H4 (cell line): ENCODE measurements at regions not wholly inside any gene's neighbourhood (a gene's known extent, or its start where the extent isn't known, plus 50 kb on each side); places are given as distances from the start of the nearest gene placed in this dataset.
"Not testable (repeated sequence)": the region's sequence is repeated elsewhere in the genome, so short reads cannot be mapped to it uniquely, and the experiment has no call there.

Experiments used
- DNase-seq: peaks from one replicate; pipeline ENCODE4 v3.0.0-alpha.2; 2015; ENCODE audit warnings: low spot score

DNA sequence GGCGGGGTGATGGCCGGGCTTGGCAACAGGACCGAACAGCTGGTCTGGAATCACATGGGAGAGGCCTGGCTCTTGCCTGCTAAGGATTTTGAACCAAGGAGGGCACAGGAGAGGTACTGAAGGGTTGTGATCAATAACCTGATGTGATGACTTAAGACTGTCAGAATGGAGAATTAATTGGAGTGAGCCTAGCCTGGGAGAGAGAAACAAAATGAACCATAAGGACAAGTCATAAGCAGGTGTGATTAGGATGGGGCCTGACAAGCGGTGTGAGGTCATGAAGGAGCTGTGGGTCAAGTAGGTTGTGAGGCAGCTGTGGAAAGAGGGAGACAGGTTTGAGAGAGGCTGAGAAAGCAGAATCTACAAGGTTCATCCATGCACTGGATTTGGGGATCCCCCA, 104.6 kb downstream of the MED10 start:
- DNase-seq: no peak

DNA sequence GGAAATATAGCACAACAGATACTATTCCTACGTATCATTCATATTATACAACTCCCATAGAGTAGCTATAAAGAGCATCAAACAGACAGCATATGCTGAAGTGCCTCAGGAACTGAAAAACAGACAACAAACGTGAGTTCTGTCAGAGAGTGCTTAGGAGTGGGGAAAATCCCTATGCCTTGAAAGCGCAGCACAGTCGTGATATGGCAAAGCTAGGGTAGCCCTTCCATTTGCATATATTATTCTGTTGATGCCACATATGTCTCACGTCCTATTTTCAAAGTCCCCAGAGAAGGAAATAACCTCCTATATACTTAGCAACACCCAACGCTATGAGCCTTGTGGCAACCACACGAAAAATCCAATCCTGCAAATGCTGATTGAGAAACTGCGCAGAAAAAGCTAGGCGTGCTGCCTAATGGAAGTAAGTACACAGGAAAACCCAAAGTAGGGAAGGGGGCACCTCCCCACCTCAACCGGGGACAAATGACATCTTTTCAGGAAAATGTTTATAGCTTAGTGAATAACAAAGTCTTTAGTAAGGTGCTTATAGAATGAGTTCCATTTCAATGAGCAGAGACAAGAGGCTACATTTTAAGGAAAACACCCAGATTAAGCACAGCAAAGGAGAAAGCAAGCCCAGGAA, 105.1 kb downstream of the MED10 start:
- DNase-seq: no peak

DNA sequence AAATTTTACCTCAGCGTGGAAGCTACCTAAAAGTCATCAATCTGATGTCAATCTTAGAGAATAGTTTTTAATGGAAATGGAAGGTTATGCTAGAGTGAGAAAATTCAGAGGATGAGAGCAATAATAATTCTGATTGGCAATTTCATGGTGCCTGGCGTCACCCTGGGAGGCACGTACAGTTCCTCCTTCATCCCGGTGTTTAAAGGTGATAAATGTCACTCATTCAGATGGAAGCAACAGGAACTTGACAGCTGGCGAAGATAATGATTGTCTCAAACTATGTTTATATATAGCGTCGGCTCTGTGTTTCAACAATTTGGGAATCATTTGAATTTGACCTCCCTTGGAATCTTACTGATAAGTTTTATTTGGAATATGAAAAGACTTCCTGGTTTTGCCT, 108.4 kb downstream of the MED10 start:
- no peak for DNase-seq

DNA sequence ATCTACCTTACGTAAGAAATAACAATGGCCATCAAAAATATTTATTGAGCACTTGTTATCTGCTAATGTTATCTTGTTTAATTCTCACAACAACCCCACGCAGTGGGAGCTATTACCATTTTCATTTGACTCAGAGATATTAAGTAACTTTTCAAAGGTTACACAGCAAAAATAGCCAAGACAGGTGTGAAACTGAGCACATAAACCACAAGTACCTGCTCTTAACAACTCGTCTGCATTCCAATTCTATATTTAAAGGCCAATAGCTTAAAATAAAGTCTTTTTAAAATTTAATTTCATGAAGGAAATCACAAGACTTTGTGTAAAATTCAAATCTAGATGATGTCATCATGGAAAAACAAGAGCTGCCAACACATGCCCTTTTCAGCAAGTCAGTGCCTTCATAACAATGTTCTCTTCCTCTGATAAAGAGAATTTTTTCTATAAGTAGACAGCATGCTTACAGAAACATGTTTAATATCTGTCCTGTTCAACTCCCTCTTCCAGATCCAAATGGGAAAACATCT, 111.6 kb downstream of the MED10 start:
- no peak for DNase-seq

DNA sequence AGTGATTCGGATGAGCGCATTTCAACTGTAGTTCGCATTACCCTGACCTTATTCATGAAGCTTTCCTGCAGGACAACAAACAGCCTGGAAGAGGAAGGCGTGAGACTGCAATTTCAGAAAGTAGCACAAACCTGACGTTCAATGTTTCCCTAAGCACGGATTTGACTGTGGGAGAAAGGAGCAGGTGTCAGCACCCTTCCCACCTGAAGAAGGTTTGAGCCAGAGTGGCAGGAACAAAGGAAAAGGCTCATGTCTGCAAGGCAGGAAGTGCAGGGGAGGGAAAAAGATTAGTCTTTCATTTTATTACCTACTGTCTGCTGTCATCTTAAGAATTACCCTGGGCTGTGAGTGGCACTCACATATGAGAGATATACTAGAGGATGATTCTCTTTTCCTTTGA, 114.0 kb downstream of the MED10 start:
- DNase-seq: no peak

DNA sequence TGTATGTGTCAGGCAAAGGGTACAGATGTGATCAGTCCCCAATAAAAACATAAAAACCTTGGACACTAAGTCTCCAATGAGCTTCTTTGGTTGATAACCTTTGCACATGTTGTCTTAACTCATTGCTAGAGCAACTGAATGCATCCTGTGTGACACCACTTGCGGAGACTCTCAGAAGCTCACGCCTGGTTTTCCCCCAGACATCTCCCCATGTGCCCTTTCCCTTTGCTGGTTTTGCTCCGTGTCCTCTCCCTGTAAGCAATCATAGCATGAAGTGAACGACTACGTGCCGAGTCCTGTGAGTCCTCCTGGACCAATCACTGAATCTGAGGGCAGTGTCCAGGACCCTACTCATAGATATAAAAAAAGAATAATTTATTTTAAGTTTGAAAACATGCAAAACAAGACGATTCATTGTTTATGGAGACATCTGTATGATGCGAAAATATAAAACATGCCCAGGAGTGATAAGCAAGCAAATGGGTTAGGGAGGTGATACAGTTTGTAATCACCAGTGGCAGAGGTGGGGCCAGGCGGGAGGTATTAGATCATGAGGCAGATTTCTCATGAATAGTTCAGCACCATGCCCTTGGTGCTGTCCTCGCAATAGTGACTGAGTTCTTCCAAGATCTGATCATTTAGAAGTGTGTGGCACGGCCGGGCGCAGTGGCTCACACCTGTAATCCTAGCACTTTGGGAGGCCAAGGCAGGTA, 115.5 kb downstream of the MED10 start:
- DNase-seq: no peak

DNA sequence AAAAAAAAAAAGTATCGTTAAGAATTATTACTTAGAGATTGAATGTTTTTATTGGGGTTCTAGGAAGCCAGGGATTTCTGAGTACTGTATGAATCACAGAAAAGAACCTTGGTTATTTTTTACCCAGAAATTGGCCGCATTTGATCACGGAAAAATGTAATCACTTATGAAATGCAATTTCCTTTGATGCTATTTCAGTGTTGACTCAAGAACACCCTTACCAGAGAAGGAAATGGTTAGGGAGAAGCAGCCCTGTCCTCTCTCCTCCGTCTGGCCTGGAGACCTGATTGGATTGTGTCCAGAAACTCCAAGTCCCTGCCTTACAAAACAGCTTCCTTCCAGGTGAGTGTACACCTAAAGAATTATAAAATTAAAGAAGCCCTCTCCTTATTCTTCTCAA, 116.7 kb downstream of the MED10 start:
- DNase-seq: no peak

DNA sequence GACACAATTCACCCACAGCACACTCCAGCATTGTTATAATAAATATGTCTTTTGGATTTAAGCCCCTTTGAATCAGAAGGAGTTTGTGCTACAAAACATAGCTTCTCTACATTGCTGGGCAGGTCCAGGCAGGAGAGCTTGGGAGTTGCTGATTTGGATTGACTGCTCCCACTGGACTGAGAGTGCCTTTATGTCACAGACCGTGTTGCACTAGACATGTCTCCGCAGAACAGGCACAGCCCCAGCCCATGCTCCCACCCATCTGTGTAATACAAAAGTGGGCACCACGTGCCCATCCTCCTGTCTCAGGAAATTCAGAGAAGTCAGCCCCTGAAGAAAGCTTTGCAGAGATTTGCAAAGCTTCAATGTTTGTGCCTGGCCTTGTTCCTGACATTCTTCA, 117.1 kb downstream of the MED10 start:
- no peak for DNase-seq

DNA sequence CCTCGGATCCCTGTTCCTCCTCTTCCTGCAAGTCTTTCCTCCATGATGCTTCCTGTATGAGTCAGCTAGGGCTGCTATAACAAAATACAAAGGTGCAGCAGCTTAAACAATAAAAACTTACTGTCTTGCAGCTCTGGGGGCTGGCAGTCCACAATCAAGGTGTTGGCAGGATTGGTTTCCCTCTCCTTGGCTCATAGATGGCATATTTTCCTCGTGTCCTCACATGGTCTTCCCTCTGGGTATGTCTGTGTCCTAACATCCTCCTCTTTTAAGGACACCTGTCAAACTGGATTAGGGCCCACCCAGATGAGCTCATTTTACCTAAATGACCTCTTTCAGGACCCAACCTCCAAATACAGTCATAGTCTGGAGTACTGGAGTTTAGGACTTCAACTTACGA, 117.5 kb downstream of the MED10 start:
- no peak for DNase-seq

DNA sequence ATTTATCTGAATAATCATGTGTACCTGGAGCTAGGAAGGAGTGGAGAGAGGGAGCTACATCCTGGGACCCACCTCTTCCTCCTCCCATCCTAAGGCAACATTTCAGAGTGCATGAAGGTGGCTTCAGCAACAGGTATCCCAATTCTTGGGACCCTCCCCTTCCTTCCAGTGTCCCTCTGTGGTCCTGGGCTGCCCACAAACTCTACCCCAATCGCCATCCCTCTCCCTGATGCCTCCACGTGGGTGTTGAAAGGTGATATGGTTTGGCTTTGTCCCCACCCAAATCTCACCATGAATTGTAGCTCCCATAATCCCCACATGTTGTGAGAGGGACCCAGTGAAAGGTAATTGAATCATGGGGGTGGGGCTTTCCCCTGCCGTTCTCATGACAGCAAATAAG, 121.4 kb downstream of the MED10 start:
- DNase-seq: no peak

DNA sequence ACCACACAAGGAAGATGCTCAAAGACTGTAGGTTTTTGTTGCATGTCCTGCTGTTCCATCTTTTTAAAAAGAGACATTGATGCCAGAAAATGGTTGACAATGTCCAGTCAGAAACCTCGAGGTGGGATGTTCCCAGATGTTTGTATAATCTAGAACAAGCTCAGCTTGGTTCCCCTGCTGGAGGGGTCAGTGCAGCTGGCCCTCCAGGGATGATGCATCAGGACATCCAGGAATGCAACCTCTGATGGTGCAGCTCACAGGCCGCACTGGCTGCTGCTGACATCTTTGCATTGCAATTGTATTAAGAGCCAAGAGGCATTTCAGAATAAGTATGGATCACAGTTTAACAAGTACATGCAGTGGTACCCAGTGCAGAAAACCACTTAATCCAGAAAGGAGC, 122.4 kb downstream of the MED10 start:
- no peak for DNase-seq

DNA sequence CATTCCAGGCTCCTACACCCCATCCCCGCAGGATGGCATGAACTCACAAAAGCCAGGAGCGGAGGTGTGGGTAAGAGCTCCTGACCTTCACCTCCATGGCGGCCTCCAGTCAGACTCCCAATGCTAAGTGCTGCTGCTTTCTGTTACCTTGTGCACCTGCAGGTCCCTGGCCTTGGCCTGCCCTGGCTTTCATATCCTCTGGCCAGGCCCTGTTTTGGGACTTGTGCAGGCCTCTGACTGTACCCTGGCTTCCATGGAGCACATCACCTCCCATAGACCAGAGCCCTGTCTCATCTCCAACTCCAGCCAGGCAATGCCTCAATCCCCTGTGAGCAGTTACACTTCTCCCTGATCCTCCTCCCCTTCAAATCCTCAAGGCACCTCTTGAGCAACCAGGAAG, 124.5 kb downstream of the MED10 start:
- no peak for DNase-seq

DNA sequence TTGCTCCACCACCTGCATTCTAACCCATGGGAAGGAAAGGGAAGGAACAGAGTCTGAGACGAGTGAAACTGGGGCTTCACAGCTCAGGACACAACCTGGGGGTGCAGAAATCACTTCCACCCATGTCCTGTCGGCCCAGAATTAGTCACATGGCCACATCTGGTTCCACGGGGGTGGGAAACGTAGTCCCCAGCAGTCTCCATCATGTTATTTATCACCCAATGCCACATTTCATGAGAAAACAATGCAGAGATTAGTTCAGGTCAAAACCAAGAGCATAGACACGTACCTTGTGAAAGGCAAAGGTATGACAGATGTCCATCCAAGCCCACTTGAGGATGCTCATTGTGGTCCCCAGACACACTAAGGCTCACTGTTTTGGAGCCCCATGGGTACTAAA, 125.1 kb downstream of the MED10 start:
- no peak for DNase-seq

DNA sequence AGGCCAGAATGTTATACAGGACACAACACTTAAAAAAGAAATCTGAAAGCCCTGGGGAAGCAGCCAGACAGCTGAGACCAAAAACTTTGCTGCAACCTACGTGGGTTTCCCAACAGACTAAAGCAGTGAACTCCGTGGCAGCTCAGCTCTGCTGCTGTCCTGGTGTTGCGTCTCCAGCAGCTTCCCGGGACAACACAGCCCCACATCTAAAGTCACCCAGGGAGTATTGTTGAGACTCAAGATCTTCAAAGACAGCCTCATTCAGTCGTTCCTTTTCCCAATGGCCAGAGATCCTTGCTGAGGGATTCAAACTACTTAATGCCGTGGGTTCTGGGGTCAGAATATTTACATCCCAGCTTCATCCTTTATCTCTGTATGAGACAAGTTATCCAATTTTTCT, 125.8 kb downstream of the MED10 start:
- no peak for DNase-seq

DNA sequence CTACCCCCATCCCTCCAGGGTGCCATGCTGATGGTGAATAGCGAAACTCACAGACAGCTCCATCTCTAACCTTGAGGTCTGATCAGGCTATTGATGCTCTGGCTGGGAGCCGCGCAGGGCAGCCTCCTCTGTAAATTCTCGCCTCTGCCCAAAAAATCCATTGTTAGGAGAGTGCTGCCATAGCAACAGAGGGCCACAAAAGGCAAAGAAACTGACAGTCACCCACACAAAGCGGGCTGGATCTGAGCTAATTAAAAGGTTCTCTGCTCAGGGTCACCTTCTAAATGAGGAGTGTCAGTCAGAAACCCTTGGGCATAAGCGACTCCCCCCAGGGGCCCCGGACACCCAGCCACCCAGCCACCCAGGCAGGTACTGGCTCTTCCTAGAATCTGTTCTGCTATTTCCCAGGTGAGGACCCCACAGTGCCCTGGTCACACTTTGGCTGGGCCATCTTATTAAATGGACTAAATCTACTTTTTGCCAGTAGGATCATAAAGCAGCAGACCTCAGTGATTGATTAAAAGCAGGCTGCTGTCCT, 126.7 kb downstream of the MED10 start:
- no peak for DNase-seq

DNA sequence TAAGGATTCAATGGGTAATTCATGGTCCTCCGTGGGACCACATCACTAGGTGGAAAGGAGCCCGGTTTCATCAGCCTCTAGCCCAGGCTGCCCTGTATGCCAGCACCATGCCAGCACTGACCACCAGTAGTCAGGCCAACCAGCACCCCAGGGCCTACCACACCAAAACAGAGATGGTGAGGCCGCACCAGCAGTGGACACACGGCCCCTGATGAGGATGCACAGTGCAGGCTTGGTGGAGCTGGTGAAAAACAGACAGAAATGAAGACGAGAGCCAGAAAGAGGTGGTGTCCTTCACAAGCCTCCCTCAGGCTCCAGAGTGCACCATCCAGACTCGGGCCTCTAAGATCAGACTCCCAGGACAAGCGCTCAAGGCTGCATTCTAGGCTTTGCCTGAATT, 128.2 kb downstream of the MED10 start:
- no peak for DNase-seq

DNA sequence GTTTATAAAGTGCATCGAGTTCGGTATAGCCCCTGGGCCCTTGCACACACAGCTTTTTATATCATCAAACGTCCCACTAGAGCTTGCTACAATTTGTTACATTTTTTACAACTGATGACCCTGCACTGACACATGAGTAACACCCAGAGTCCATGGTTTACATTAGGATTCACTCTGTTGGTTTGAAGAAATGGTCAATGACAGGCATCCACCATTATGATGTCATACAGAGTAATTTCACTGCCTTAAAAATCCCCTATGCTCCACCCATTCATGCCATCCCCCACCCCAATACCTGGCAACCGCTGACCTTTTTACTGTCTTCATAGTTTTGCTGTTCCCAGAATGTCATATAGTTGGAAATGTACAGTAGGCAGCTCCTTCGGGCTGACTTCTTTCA, 130.2 kb downstream of the MED10 start:
- no peak for DNase-seq

DNA sequence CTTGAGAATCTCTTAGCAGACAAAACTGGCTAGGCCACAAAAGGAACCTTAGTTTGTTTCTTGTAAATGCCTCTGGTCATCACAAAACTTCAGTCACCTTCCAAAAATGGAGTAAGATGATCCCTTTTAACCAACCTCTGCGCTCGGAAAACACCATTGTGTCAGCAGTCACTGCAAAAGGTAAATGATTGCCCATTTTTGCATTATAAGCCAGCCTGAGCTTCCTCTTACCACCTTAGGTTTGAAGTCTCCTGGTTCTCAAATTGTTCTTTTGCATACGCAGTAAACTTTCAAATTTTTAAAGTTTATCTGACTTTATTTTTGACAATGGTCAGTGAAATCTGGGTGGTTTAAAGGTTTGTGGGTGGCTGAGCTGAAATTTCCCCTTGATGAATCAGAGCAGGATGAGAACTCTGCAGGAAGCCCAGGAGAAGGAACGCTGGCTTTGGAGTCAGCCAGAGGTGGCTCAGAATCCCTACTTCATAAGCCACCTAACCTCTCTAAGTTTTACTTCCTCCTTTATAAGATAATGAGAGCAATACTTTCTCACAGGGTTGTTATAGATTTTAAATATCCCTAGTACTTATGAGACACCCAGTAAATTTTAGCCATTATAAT, 131.4 kb downstream of the MED10 start:
- DNase-seq: no peak

DNA sequence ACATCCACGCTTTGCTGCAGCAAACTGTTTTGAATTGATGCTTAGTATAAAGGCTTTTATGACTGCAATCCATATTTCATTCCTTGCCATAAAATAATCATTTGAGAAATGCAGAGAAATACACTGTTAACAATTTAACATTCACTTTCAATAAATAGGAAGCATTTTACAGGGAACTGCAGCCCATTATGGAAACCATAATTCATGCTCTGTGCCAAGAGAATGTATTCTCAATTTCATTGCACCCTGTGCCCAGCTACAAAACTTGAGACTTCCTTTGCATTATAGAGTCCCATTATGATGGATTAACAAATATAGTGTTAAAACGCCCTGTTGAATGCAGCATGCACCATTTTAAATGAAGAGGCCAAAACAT, 134.0 kb downstream of the MED10 start:
- DNase-seq: no peak

DNA sequence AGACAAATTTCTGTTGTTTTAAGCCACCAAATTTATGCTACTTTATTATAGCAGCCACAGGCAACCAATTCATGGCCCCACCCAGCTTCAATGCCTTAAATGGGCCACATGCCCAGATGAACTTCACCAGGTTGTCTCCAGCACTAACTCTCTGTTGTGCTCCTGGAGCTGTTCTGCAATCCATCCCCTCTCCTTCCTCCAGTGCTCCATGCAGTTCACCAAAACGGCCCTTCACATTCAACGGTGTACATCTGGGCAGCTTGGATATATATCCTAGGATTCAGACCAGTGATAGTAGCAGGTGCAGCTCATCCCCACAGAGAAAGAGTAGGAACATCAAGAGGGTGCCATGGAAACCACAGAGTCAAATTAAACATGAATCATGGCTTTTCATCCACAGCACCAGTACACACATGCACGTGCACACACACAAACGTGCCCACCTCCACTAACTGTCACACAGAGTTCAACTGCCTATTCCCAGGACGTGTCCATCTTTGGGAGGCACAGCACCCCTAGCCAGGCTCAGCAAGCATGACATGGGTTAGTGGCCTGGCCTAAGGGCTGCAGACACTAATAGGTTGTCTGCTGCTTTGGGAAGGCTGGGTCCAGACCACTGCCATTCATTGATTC, 134.5 kb downstream of the MED10 start:
- DNase-seq: no peak

DNA sequence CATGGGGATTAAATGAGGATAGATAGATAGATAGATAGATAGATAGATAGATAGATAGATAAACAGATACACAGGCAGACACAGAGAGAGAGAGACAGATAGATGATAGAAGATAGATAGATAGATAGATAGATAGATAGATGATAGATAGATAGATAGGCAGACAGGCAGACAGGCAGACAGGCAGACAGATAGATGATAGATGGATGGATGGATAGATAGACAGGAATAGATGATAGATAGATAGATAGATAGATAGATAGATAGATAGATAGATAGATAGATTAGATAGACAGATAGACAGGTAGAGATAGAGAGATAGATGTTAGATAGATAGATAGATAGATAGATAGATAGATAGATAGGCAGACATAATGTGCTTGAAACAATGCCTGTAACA, 137.3 kb downstream of the MED10 start:
- not testable (repeated sequence) for DNase-seq

DNA sequence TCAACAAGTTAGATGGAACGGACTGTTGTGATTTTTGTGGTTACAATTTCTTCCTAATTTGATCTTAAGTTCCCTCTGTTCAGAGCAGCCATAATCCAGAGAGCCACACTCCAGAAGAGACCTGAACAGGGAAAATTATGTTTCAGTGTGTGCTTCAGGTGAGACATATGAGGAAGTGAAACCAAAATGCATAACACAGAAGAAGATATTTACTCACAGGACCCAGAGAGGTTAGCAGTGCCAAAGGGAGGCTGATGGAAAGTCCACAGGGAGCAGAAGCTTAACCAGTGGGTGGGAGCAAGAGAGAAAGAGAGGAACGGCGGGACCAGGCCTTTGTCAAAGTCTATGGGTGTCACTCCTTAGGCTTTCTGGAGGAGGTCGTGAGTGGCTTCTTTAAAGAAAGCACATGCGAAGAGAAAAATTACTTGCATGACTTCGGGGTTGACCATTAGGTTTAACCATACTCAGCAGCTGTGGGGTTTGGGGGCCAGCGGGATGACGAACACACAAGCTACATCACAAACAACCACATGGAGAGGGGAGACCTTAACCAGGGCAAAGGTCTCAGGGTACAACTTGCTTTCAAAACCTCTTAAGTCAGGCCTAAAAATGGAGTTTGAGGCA, 141.4 kb downstream of the MED10 start:
- DNase-seq: no peak
